ENCODE measurements at regions not wholly inside any gene's neighbourhood (a gene's known extent, or its start where the extent isn't known, plus 50 kb on each side); places are given as distances from the start of the nearest gene placed in this dataset.

DNA sequence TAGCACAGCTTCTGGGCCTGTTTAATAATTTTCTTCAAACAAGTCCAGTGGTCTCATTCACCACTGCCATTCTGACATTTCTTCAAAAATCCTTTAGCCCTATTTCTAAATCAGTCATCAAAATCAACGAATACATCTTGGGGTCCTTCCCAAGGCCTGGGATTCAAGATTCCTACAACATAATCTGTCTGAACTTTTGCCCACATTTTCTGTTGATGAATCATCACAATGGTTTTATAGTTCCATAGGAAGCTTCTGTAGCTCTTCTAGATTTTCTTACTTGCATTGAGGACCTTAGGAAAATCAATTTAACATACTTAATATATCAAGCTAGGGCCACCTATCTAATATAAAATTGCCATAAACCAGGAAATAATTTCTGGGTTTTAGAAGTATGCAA, 811.8 kb upstream of the ACVR2A start:
- TF ChIP-seq, protein P1, sequence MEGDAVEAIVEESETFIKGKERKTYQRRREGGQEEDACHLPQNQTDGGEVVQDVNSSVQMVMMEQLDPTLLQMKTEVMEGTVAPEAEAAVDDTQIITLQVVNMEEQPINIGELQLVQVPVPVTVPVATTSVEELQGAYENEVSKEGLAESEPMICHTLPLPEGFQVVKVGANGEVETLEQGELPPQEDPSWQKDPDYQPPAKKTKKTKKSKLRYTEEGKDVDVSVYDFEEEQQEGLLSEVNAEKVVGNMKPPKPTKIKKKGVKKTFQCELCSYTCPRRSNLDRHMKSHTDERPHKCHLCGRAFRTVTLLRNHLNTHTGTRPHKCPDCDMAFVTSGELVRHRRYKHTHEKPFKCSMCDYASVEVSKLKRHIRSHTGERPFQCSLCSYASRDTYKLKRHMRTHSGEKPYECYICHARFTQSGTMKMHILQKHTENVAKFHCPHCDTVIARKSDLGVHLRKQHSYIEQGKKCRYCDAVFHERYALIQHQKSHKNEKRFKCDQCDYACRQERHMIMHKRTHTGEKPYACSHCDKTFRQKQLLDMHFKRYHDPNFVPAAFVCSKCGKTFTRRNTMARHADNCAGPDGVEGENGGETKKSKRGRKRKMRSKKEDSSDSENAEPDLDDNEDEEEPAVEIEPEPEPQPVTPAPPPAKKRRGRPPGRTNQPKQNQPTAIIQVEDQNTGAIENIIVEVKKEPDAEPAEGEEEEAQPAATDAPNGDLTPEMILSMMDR (IDR thresholded peaks at IDR 0.05; ENCODE audit: insufficient read depth, low read depth, low read length): no peak
- TF ChIP-seq EZH2 (IDR thresholded peaks at IDR 0.05; ENCODE audit: insufficient read depth, low read length): no peak

All from astrocyte (in vitro differentiated cells and primary cell).